Coronary artery (tissue), 2 donors: ENCODE measurements at regions not wholly inside any gene's neighbourhood (a gene's known extent, or its start where the extent isn't known, plus 50 kb on each side); places are given as distances from the start of the nearest gene placed in this dataset.

Experiments
- DNase-seq: peaks from one replicate; pipeline ENCODE4 v3.0.0-alpha.2; 2017; ENCODE audit warnings: low spot score
- H3K27ac ChIP-seq, 2 donors: fragments of 200-600 bp; sonication (generic); one replicate each; pipeline ENCODE4 v1.5.1; 2016 to 2019
- H3K4me3 ChIP-seq: fragments of 200-600 bp; sonication (generic); 2 replicates; pipeline ENCODE4 v1.5.1; 2016; ENCODE audit warnings: mild to moderate bottlenecking, moderate library complexity
- CTCF ChIP-seq: fragments of 200-600 bp; sonication (generic); IDR thresholded peaks from one replicate; pipeline ENCODE4 v1.5.1; 2019; ENCODE audit warnings: antibody characterized with exemption

GRCh38 chr2:207288628-207289027 is 122.9 kb upstream of the KLF7 start:
- no peak overlapping the region for H3K27ac ChIP-seq
- H3K4me3 ChIP-seq = no peak overlapping the region
- TF ChIP-seq CTCF = no peak
- DNase-seq = no peak

GRCh38 chr2:207289295-207290018 is 123.7 kb upstream of the KLF7 start:
- no peak for DNase-seq
- no peak for TF ChIP-seq CTCF
- Histone ChIP-seq H3K27ac (no peak overlapping the region), H3K4me3 (no peak overlapping the region)

- TF ChIP-seq CTCF = no peak
- H3K27ac ChIP-seq = no peak overlapping the region
- H3K4me3 ChIP-seq = no peak overlapping the region
- DNase-seq = no peak
Measured at GRCh38 chr2:207290833-207291624, 125.3 kb upstream of the KLF7 start.

GRCh38 chr2:207291625-207292252 is 126.0 kb upstream of the KLF7 start:
- no peak for DNase-seq
- no peak for TF ChIP-seq CTCF
- Histone ChIP-seq H3K4me3 (no peak overlapping the region), H3K27ac (no peak overlapping the region)

GRCh38 chr2:207296265-207296948 is 130.7 kb upstream of the KLF7 start:
- no peak for TF ChIP-seq CTCF
- Histone ChIP-seq H3K27ac (no peak overlapping the region), H3K4me3 (no peak overlapping the region)
- no peak for DNase-seq

GRCh38 chr2:207300817-207301216 is 135.1 kb upstream of the KLF7 start:
- TF ChIP-seq CTCF = no peak
- no peak overlapping the region for H3K27ac ChIP-seq
- no peak overlapping the region for H3K4me3 ChIP-seq
- no peak for DNase-seq
